ENCODE measurements at regions not wholly inside any gene's neighbourhood (a gene's known extent, or its start where the extent isn't known, plus 50 kb on each side); places are given as distances from the start of the nearest gene placed in this dataset.
"Not testable (repeated sequence)": the region's sequence is repeated elsewhere in the genome, so short reads cannot be mapped to it uniquely, and the experiment has no call there.

DNA sequence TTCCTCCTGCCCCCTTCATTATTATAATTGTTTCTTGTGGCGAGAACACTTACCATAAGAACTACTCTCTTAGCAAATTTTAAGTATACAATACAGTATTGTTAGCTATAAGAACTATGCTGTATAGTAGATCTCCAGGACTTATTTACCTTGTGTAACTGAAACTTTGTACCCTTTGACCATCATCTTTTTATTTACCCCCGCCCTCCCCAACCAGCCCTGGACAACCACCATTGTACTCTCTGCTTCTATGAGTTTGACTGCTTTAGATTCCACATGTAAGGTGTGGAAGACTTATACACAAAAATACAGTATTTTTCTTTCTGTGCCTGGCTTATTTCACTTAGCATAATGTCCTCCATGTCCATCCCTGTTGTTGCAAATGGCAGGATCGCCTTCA lies 161.1 kb downstream of the PHF8 start:
- CTCF ChIA-PET = no interaction called here
- Mint-ChIP-seq H3K4me3 (no peak overlapping the region), H3K27ac (no peak overlapping the region), H3K36me3 (no peaks in the 10 kb centered on the region), H3K4me1 (no peaks in the 10 kb centered on the region), H3K27me3 (no peaks in the 10 kb centered on the region), H3K9me3 (ENCODE audit: low read depth) (no peaks in the 10 kb centered on the region)
- DNase-seq = no peak
- no peak for ATAC-seq

DNA sequence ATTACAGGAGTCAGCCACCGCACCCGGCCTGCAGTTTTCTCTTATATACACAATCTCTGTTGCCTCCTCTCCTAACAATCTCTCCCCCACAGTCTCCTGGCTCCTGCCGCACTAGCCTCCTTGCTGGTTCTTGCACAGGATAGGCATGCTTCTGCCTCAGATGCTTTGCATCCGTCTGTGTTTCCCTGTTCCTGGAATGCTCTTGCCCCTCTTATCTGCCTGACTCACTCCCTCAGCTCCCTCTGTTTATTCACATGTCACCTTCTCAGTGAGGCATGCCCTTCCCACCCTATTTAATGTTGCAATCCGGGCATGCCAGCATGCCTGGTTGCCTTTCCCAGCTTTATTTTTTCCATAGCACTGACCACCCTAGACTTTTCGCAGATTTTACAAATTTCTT lies 161.9 kb downstream of the PHF8 start:
- no peak overlapping the region for H3K27ac Mint-ChIP-seq
- no peak overlapping the region for H3K4me3 Mint-ChIP-seq
- H3K4me1 Mint-ChIP-seq = no peaks in the 10 kb centered on the region
- CTCF ChIA-PET = no interaction called here
- no peaks in the 10 kb centered on the region for H3K36me3 Mint-ChIP-seq
- DNase-seq (no peak), ATAC-seq (no peak)
- no peaks in the 10 kb centered on the region for H3K9me3 Mint-ChIP-seq (ENCODE audit: low read depth)
- H3K27me3 Mint-ChIP-seq = no peaks in the 10 kb centered on the region

DNA sequence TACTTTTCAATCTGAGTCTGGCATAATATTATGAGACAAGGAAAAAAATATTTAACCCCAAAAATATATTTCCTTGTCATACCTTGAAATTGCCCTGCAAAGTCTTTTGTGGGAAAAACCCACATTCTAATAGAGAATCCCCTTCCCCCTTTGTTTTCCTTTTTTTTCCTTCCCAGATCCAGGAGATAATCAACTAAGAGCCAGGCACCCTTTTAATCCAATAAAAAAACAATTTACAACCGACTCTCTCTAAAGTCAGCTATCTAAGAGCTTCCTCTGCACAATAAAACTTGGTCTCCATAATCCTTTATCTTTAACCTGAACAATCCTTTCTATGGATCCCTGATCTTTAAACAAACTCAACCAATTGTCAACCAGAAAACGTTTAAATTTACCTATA lies 163.5 kb downstream of the PHF8 start:
- H3K4me3 Mint-ChIP-seq; ATAC-seq; H3K9me3 Mint-ChIP-seq (ENCODE audit: low read depth); CTCF ChIA-PET; DNase-seq; H3K27ac Mint-ChIP-seq; H3K36me3 Mint-ChIP-seq; H3K27me3 Mint-ChIP-seq; H3K4me1 Mint-ChIP-seq: not testable (repeated sequence)

DNA sequence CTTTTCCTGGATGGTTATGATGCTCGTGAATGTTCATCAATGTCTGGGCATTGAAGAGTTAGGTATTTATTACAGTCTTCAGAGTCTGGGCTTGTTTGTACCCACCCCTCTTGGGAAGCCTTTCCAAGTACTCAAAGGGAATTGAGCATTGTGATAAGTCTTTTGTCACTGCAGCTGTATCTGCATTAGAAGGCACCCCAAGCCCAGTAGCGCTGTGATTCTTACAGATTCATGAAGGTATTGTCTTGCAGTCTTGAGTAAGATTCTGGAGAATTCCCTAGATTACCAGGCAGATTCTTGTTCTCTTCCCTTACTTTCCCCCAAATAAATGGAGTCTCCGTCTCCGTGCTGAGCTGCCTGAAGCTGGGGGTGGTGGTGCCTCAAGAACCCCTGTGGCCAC lies 173.4 kb upstream of the HUWE1 start:
- DNase-seq (no peak), ATAC-seq (no peak)
- CTCF ChIA-PET = no interaction called here
- no peak overlapping the region for H3K4me3 Mint-ChIP-seq
- peaks cover 10% of the 10 kb centered on the region for H3K27me3 Mint-ChIP-seq
- peaks cover 1% of the 10 kb centered on the region for H3K36me3 Mint-ChIP-seq
- no peaks in the 10 kb centered on the region for H3K4me1 Mint-ChIP-seq
- H3K9me3 Mint-ChIP-seq (ENCODE audit: low read depth) = peaks cover 2% of the 10 kb centered on the region
- no peak overlapping the region for H3K27ac Mint-ChIP-seq

DNA sequence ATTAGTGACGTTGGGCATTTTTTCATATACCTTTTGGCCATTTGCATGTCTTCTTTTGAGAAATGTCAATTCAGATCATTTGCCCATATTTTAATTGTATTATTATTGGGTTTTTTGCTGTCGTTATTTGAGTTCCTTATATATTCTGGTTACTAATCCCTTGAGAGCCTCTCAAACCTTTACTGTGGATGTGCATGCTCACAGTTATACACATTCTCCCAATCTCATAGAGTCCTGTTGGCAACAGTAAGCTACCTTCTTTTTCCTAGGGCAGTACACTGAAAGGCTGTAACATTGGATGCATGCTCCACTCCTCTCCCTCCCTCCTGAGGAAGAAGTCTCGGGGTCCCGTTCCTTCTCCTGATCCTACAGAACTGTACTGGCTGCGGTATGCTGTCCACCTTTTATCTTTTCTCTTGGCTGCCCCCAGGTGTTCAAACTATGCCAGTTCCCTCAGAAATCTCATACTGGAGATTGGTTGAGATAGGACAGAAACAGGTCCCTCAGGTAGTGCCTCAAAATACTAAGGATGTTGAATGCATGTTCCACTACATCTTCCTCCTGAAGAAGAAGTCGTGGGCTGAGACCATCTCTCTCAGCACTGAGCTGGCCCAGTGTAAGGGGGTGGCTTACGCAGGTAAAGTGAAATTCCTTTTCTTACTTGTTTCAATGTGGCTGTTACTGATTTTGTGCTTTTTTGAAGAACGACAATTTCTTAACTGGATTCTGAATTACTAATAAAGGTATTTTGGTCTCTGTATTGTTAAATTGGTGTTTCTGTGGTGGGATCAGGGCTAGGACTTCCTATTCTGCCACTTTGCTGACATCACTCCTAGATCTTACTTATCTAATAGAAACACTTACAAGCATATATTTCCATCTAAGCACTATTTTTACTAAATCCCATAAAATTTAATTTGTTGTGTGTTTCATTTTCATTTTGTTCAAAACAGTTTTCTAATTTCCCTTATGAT lies 145.4 kb upstream of the HUWE1 start:
- H3K4me1 Mint-ChIP-seq = peaks cover 13% of the 10 kb centered on the region
- peak overlapping the region; percentile 9 for H3K4me3 Mint-ChIP-seq
- ATAC-seq = peak; percentile 93
- peak; percentile 66 for DNase-seq
- peaks cover 1% of the 10 kb centered on the region for H3K36me3 Mint-ChIP-seq
- peaks cover 2% of the 10 kb centered on the region for H3K9me3 Mint-ChIP-seq (ENCODE audit: low read depth)
- CTCF ChIA-PET = interaction anchor here (1.4 kb wide), 1 partner anchor 149 kb away, joined by 6 read pairs; no protein-coding TSS in a partner anchor
- no peak overlapping the region for H3K27ac Mint-ChIP-seq
- H3K27me3 Mint-ChIP-seq = no peaks in the 10 kb centered on the region

DNA sequence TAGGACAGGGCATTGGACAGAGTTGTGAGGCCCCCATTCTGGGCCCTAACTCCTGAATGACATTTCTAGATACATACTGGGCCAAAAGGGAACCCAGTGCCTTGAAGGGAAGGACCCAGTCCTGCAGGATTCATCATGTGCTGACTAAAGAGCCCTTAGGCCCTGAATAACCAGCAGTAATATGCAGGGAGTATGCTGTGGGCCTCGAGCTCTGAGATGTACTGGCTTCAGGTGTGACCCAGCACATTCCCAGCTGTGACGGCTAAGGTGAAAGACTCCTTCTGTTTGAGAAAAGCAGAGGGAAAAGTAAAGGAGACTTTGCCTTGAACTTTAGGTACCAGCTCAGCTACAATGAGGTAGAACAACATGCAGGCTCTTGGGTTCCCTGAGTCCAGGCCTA lies 138.2 kb upstream of the HUWE1 start:
- Mint-ChIP-seq H3K4me1 (no peaks in the 10 kb centered on the region), H3K27me3 (no peaks in the 10 kb centered on the region), H3K27ac (no peak overlapping the region), H3K36me3 (peaks cover 1% of the 10 kb centered on the region), H3K4me3 (no peak overlapping the region), H3K9me3 (ENCODE audit: low read depth) (peaks cover 2% of the 10 kb centered on the region)
- CTCF ChIA-PET = no interaction called here
- DNase-seq = no peak
- no peak for ATAC-seq

DNA sequence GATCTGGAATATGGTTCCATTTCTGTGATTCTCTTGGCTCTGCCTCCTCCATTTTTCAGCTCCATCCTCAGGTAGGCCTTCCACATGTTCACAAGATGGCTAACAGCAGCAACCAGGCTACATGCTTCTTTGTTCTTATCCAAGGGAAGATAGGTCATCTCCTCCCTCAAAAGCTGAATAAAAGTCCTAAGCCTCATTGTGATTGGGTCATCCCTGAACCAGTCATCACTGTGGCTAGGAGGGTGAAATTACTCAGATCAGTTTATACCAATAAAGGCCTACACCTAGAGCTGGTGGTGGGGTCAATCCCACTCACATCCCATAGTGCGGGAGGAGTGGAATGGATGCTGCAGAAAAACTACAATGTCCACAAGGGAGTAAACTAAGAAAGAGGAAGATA lies 131.6 kb upstream of the HUWE1 start:
- ATAC-seq; H3K9me3 Mint-ChIP-seq (ENCODE audit: low read depth); CTCF ChIA-PET; H3K27ac Mint-ChIP-seq; H3K36me3 Mint-ChIP-seq; DNase-seq; H3K27me3 Mint-ChIP-seq; H3K4me3 Mint-ChIP-seq: not testable (repeated sequence)
- peaks cover 11% of the 10 kb centered on the region for H3K4me1 Mint-ChIP-seq

DNA sequence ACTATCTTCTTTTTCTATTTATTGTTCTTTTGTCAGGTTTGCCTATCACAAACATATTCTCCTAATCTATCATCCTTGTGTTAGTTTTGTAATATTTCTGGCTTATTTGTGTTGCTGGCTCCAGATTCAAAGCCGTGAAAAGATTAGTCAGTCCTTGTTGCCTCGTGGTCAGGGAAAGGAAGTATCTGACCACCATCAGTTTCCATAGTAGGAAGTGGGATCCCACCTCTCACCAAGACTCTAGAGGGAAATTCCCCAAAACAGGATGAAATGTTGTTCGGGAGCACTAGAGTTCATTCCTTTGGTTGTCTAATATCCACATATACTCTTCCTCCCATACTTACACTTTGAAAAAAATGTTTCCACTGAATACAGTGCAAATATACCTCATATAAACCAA lies 131.0 kb upstream of the HUWE1 start:
- DNase-seq (no peak), ATAC-seq (no peak)
- CTCF ChIA-PET = no interaction called here
- H3K36me3 Mint-ChIP-seq = peaks cover 1% of the 10 kb centered on the region
- H3K4me3 Mint-ChIP-seq = no peak overlapping the region
- no peaks in the 10 kb centered on the region for H3K27me3 Mint-ChIP-seq
- peaks cover 11% of the 10 kb centered on the region for H3K4me1 Mint-ChIP-seq
- H3K9me3 Mint-ChIP-seq (ENCODE audit: low read depth) = no peaks in the 10 kb centered on the region
- H3K27ac Mint-ChIP-seq = no peak overlapping the region

DNA sequence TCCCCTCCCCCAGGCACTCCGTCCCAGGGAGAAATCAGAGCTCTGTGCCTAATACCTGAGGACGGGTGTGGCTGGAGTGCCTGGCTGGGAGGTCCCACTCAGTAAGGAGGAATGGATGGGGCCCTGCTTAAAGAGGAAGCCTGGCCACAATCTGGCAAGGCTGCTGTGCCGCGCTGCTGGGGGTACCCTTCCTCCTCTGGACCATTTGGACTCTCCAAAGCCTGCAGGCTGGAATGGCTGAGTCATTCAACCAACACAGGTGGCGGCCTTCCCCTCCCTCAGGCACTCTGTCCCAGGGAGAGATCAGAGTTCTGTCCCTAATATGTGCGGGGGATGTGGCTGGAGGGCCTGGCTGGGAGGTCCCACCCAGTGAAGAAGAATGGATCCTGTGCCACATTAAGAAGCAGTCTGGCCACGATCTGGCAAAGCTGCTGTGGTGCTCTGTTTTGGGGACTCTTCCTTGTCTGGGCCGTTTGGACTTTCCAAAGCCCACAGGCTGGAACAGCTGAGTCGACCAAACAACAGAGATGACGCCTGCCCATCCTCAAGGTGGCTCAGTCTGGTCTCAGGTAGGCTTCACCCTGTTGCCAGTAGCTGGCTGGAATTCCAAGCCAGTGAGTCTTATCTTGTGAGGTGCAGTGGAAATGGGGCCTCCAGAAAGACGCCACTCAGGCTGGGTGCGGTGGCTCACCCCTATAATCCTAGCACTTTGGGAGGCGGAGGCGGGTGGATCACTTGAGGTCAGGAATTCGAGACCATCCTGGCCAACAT lies 127.3 kb upstream of the HUWE1 start:
- no peak for ATAC-seq
- CTCF ChIA-PET = no interaction called here
- Mint-ChIP-seq H3K4me3 (no peak overlapping the region), H3K9me3 (ENCODE audit: low read depth) (no peaks in the 10 kb centered on the region), H3K4me1 (peaks cover 11% of the 10 kb centered on the region), H3K27me3 (no peaks in the 10 kb centered on the region), H3K27ac (no peak overlapping the region), H3K36me3 (peaks cover 1% of the 10 kb centered on the region)
- DNase-seq = no peak

DNA sequence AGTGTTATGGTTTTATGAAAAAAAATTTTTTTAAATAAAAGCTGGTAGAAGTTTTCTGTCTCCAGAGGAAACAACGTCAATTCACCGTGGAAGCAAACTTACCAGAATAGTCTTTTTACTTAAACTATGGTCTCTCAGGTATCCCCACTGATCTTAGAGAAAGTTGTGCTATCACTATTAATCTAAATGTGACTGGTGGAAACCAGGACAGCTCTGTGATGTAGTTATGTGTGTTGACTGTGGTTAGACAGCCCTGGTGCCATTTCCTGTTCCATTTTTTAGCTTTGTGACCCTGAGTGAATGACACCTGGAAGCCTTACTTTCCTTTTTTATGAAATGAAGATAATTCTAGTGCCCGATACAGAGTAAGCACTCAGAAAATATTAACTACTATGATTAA lies 111.8 kb upstream of the HUWE1 start:
- H3K27ac Mint-ChIP-seq = no peak overlapping the region
- ATAC-seq (no peak), DNase-seq (no peak)
- CTCF ChIA-PET = no interaction called here
- peaks cover 25% of the 10 kb centered on the region for H3K4me1 Mint-ChIP-seq
- no peaks in the 10 kb centered on the region for H3K27me3 Mint-ChIP-seq
- peaks cover 6% of the 10 kb centered on the region for H3K36me3 Mint-ChIP-seq
- peaks cover 3% of the 10 kb centered on the region for H3K9me3 Mint-ChIP-seq (ENCODE audit: low read depth)
- H3K4me3 Mint-ChIP-seq = no peak overlapping the region

DNA sequence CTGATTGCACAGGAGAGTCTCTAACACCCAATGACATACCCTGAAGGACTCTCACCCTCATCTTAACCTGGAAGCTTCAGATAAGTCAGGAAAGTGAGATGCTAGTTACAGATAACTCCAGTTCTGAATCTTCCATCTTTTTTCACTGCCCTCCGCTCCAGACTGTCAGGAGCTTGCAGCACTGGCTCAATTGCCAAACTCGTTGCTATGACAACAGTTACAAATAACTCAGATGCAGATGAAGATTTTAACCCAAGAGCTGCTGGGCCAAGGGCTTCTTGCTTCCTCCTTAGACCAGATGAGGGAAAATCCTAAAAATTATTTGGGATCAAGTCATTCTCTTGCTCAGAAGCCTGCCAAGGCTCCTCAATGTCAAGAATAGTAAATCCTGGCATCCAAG lies 109.1 kb upstream of the HUWE1 start:
- no peak for ATAC-seq
- H3K36me3 Mint-ChIP-seq = peaks cover 6% of the 10 kb centered on the region
- no peaks in the 10 kb centered on the region for H3K27me3 Mint-ChIP-seq
- CTCF ChIA-PET = no interaction called here
- H3K27ac Mint-ChIP-seq = no peak overlapping the region
- no peak overlapping the region for H3K4me3 Mint-ChIP-seq
- DNase-seq = no peak
- H3K9me3 Mint-ChIP-seq (ENCODE audit: low read depth) = peaks cover 3% of the 10 kb centered on the region
- H3K4me1 Mint-ChIP-seq = peaks cover 27% of the 10 kb centered on the region

DNA sequence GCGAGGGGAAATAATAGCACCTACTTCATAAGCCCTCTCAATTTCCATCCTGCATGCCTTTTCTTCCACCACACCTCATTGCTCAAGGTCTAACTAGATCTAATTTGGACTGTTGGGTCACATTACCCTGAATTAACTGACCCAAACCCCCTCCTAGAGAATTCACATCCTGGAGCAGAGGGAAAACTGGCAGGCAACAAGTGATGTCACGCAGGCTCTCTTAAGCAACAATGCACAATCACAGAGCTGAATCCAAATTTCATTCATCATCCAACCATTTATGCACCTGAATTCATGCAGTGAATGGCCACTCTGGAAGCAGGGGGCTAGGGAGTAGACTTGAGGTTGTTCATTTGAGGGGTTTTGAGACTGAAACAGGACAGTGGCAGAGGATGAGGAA lies 107.7 kb upstream of the HUWE1 start:
- Mint-ChIP-seq H3K27ac (peak overlapping the region; percentile 3), H3K36me3 (peaks cover 4% of the 10 kb centered on the region), H3K27me3 (no peaks in the 10 kb centered on the region), H3K4me3 (no peak overlapping the region), H3K9me3 (ENCODE audit: low read depth) (no peaks in the 10 kb centered on the region), H3K4me1 (peaks cover 29% of the 10 kb centered on the region)
- no peak for DNase-seq
- no peak for ATAC-seq
- CTCF ChIA-PET = no interaction called here

DNA sequence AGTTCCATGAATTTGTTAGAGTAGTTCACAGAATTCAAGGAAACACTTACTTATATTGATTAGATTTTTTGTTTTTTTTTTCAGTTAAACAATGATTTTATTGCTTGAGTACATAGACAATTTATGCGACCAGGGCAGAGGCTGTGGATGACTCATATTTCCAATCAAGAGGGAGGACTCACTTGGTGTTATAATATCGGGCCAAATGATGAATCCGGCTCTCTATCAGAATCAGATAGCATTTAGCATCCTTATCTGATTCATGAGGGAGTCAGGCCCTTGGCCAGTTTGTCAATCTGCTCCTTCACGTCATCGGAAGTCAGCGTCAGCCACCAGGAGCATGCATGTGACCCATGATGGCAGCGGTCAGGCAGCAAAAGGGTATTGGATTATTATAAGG lies 82.3 kb upstream of the HUWE1 start:
- CTCF ChIA-PET = no interaction called here
- DNase-seq = no peak
- Mint-ChIP-seq H3K4me3 (no peak overlapping the region), H3K4me1 (peaks cover 14% of the 10 kb centered on the region), H3K36me3 (no peaks in the 10 kb centered on the region), H3K27ac (no peak overlapping the region), H3K9me3 (ENCODE audit: low read depth) (peaks cover 2% of the 10 kb centered on the region), H3K27me3 (no peaks in the 10 kb centered on the region)
- ATAC-seq = no peak

DNA sequence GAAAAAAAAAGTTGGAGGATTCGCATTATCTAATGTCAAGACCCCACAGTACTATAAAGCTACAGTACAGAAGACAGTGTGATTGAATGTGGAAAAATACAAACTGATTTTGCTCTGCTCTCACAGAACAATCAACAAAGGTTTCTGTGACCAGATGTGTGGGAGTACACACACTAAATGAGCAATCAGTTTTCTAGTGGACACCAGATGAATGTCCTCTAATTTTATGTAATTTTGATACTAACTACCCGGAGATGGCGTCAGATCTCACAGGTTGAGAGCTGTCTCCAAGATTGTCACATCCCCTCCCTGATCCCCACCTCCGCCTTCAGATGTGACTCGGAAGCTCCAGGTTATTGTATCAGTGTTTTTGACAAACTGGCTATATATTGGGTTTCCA lies 81.9 kb upstream of the HUWE1 start:
- no peak for ATAC-seq
- Mint-ChIP-seq H3K36me3 (no peaks in the 10 kb centered on the region), H3K9me3 (ENCODE audit: low read depth) (peaks cover 2% of the 10 kb centered on the region), H3K27me3 (no peaks in the 10 kb centered on the region), H3K4me1 (peaks cover 14% of the 10 kb centered on the region), H3K27ac (no peak overlapping the region), H3K4me3 (no peak overlapping the region)
- CTCF ChIA-PET = no interaction called here
- DNase-seq = no peak
